ENCODE measurements at regions not wholly inside any gene's neighbourhood (a gene's known extent, or its start where the extent isn't known, plus 50 kb on each side); places are given as distances from the start of the nearest gene placed in this dataset.
"Not testable (repeated sequence)": the region's sequence is repeated elsewhere in the genome, so short reads cannot be mapped to it uniquely, and the experiment has no call there.

- not testable (repeated sequence) for DNase-seq (ENCODE audit: low spot score)
Observed at GRCh38 chr21:31819692-31820091, 53.1 kb upstream of the HUNK start.

GRCh38 chr21:31814356-31814755 is 58.5 kb upstream of the HUNK start:
- DNase-seq (ENCODE audit: low spot score) = not testable (repeated sequence)

GRCh38 chr21:31813862-31814261 is 59.0 kb upstream of the HUNK start:
- no peak for DNase-seq (ENCODE audit: low spot score)

GRCh38 chr21:31804008-31804394 is 68.8 kb upstream of the HUNK start:
- no peak for DNase-seq (ENCODE audit: low spot score)

GRCh38 chr21:31803039-31804007 is 69.5 kb upstream of the HUNK start:
- no peak for DNase-seq (ENCODE audit: low spot score)

GRCh38 chr21:31802331-31802730 is 70.4 kb upstream of the SCAF4 start:
- no peak for DNase-seq (ENCODE audit: low spot score)

- DNase-seq (ENCODE audit: low spot score) = no peak
Observed at GRCh38 chr21:31801551-31802219, 69.8 kb upstream of the SCAF4 start.

- DNase-seq (ENCODE audit: low spot score) = no peak
Observed at GRCh38 chr21:31798842-31799704, 67.2 kb upstream of the SCAF4 start.

- no peak for DNase-seq (ENCODE audit: low spot score)
Observed at GRCh38 chr21:31795992-31796391, 64.1 kb upstream of the SCAF4 start.

GRCh38 chr21:31790420-31790819 is 58.5 kb upstream of the SCAF4 start:
- DNase-seq (ENCODE audit: low spot score) = not testable (repeated sequence)

GRCh38 chr21:31788581-31788980 is 56.7 kb upstream of the SCAF4 start:
- DNase-seq (ENCODE audit: low spot score) = no peak

GRCh38 chr21:31787691-31788090 is 55.8 kb upstream of the SCAF4 start:
- not testable (repeated sequence) for DNase-seq (ENCODE audit: low spot score)

- no peak for DNase-seq (ENCODE audit: low spot score)
Observed at GRCh38 chr21:31786164-31786920, 54.4 kb upstream of the SCAF4 start.

- peak; percentile 49 for DNase-seq (ENCODE audit: low spot score)
Observed at GRCh38 chr21:31785237-31786163, 53.6 kb upstream of the SCAF4 start.

GRCh38 chr21:31781737-31782136 is 49.8 kb upstream of the SCAF4 start:
- DNase-seq (ENCODE audit: low spot score) = no peak

All from CD4-positive, alpha-beta T cell treated with Interleukin-2 at 100 ng/mL for 4 hours (primary cell).